HepG2 (cell line): ENCODE measurements at regions not wholly inside any gene's neighbourhood (a gene's known extent, or its start where the extent isn't known, plus 50 kb on each side); places are given as distances from the start of the nearest gene placed in this dataset.

Experiments
- FOXP1 ChIP-seq, 2 experiments: fragments of 450-650 bp in 1 of 2; IDR thresholded peaks; 2 replicates each; pipeline ENCODE4 v1.6.1; 2017 to 2018; ENCODE audit warnings: antibody characterized with exemption in 1 of 2
- FOXP4 ChIP-seq: sonication (generic); formaldehyde crosslinking; IDR thresholded peaks from 2 replicates; pipeline ENCODE4 v1.4.0; 2020; ENCODE audit warnings: missing genetic modification reagents
- HDAC1 ChIP-seq: sonication (generic); formaldehyde crosslinking; IDR thresholded peaks from 2 replicates; pipeline ENCODE4 v1.5.1; 2020; ENCODE audit warnings: mild to moderate bottlenecking, missing genetic modification reagents
- NR2F6 ChIP-seq, 2 experiments: IDR thresholded peaks; 2 replicates each; pipeline ENCODE4 v1.6.1; 2016; ENCODE audit warnings: antibody characterized with exemption in 1 of 2, mild to moderate bottlenecking in 1 of 2
- PAXIP1 ChIP-seq: sonication (generic); formaldehyde crosslinking; conservative IDR thresholded peaks from 2 replicates; pipeline ENCODE4 v1.4.0; 2020; ENCODE audit warnings: mild to moderate bottlenecking, missing genetic modification reagents, moderate library complexity
- SAP130 ChIP-seq: IDR thresholded peaks from 2 replicates; pipeline ENCODE4 v1.6.1; 2016; ENCODE audit warnings: low read depth
- SOX13 ChIP-seq, 3 experiments: fragments of 450-650 bp in 1 of 3; sonication (generic) in 1 of 3; formaldehyde crosslinking in 1 of 3; IDR thresholded peaks in 2 of 3; conservative IDR thresholded peaks in 1 of 3; 2 replicates each; pipeline versions ENCODE4 v1.5.0 to v1.6.1; 2016 to 2020; ENCODE audit warnings: antibody characterized with exemption in 1 of 3, mild to moderate bottlenecking in 1 of 3, missing compliant biosample characterization in 1 of 3, missing genetic modification reagents in 1 of 3, moderate library complexity in 1 of 3
- SOX6 ChIP-seq, 2 experiments: fragments of 450-650 bp in 1 of 2; sonication (generic) in 1 of 2; formaldehyde crosslinking in 1 of 2; IDR thresholded peaks; 2 replicates each; pipeline versions ENCODE4 v1.4.0 to v1.6.1; 2017 to 2020; ENCODE audit warnings: antibody characterized with exemption in 1 of 2, mild to moderate bottlenecking in 1 of 2, missing genetic modification reagents in 1 of 2
- TCF7 ChIP-seq: sonication (generic); IDR thresholded peaks from 2 replicates; pipeline ENCODE4 v1.6.1; 2016; ENCODE audit warnings: antibody characterized with exemption, low read depth
- ZNF274 ChIP-seq: sonication (generic); formaldehyde crosslinking; IDR thresholded peaks from 2 replicates; pipeline ENCODE4 v1.5.1; 2020; ENCODE audit warnings: mild to moderate bottlenecking, missing genetic modification reagents
- ZNF317 ChIP-seq: sonication (generic); formaldehyde crosslinking; IDR thresholded peaks from 2 replicates; pipeline ENCODE4 v1.5.0; 2020; ENCODE audit warnings: mild to moderate bottlenecking, missing genetic modification reagents
- ZNF572 ChIP-seq: sonication (generic); formaldehyde crosslinking; IDR thresholded peaks from 2 replicates; pipeline ENCODE4 v1.5.1; 2020; ENCODE audit warnings: mild to moderate bottlenecking, missing genetic modification reagents

- no peak for TF ChIP-seq ZNF572 (CRISPR knock-in tag)
- TF ChIP-seq FOXP4 (CRISPR knock-in tag), result peak; percentile 84
- TF ChIP-seq SAP130 (CRISPR knock-in tag), result 0 out of 2 replicates have a peak, but pooled peaks have one; percentile 18
- 0 out of 2 replicates have a peak, but pooled peaks have one; percentile 15 for TF ChIP-seq HDAC1 (CRISPR knock-in tag)
- no peak for TF ChIP-seq SOX6 (IDR thresholded peaks at IDR 0.05)
- peak; percentile 45; the same call in 1 of the 2 replicates for TF ChIP-seq SOX6 (CRISPR knock-in tag; IDR thresholded peaks at IDR 0.05)
- no peak for TF ChIP-seq ZNF274
- no peak for TF ChIP-seq ZNF317 (CRISPR knock-in tag)
- TF ChIP-seq PAXIP1 (CRISPR knock-in tag), result peak; percentile 73
- TF ChIP-seq FOXP1 (IDR thresholded peaks at IDR 0.05), result no peak
- peak; percentile 86 for TF ChIP-seq FOXP1 (CRISPR knock-in tag; IDR thresholded peaks at IDR 0.05)
- TF ChIP-seq NR2F6 (IDR thresholded peaks at IDR 0.05), result 0 out of 2 replicates have a peak, but pooled peaks have one; percentile 27
- TF ChIP-seq NR2F6 (CRISPR knock-in tag; IDR thresholded peaks at IDR 0.05), result no peak; the same call in 1 of the 2 replicates
- TF ChIP-seq TCF7, result peak; percentile 53
- TF ChIP-seq SOX13 (IDR thresholded peaks at IDR 0.05), result no peak
- TF ChIP-seq SOX13 (CRISPR knock-in tag; conservative IDR thresholded peaks at IDR 0.05 in 1 of 2, IDR thresholded peaks at IDR 0.05 in 1 of 2), result peak in 1 of 2 experiments; percentile 48; a peak in 1 of 4 replicates
- TF ChIP-seq, all 625 proteins: peak for 21
Observed at GRCh38 chr11:107197932-107198331, 179.7 kb upstream of the GUCY1A2 start (continued).
